SW480 (cell line): ENCODE measurements at regions not wholly inside any gene's neighbourhood (a gene's known extent, or its start where the extent isn't known, plus 50 kb on each side); places are given as distances from the start of the nearest gene placed in this dataset.
"Not testable (repeated sequence)": the region's sequence is repeated elsewhere in the genome, so short reads cannot be mapped to it uniquely, and the experiment has no call there.

ENCODE experiments used
- DNase-seq: peaks from one replicate; pipeline ENCODE4 v3.0.0-alpha.2; 2016; ENCODE audit warnings: low spot score

DNA sequence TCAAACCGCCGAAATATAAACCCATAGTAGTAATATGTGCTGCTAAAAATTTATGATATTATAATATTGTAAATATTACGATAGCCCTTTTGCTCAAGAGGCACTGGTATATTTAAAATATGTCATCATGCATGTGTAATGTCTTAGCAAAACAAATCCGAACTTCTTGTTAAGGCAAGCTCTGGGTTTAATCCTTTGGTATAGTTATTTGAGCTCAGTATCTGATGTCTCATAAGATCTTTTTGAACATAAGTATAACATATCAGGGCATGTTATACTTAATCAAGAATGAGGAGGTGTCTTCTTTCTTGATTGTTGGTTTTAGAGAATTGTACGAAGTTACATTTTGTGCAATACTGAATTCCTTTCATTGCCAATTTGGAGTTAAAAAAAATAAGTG, 154.1 kb upstream of the CBLB start:
- no peak for DNase-seq

DNA sequence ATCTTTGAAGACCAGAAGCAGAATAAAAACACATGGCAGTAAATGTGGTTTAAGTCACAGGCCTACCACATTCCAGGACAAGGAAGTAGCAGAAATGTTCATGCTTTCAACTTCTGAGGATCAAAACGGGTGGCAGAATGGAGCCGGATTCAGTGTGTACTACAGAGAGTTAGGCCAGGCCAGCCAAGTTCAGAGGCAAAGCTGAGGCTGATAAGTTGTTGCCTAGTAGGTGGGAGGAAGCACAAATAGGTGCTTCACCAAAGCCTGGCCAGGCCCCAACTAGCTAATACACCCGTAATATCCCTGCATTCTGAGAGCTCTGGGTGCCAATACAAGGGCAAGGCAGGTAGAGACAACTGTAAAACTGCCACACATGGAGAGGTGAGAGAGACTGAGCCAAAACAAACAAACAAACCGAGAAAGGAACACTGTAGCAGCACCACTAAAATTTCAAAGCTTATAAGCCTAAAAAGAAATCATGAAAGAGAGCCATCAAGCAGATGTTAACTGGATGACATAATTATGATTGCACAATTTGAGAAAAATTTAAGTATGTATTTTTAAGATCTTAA, 156.4 kb upstream of the CBLB start:
- no peak for DNase-seq

DNA sequence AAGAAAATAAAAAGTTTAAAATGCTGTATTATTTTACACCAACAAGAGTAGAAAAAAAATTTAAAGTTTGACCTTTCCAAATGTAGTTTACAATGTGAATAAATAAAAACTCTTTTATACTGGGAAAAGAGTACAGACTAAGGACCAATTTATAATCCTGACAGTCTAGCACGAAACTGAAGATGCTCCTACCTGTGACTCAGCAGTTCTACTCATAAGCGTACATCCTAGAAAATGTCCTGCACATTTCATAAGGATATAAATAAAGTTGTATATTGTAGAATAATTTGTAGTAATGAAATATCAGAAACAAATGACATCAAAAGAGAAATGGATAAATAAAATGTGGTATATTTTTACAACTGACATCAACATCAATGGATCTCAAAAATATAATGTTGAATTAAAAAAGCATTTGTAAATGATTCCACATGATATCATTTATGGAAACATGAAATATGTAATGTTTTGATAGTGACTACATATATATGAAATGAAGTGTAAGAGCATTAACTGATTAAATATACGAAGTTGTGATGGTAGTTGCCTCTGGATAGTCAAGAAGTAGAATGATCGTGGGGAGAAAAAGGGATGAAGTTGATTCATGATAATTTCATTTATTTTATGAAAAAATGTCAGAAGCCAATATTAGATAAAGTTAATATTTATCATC, 161.3 kb upstream of the CBLB start:
- no peak for DNase-seq

DNA sequence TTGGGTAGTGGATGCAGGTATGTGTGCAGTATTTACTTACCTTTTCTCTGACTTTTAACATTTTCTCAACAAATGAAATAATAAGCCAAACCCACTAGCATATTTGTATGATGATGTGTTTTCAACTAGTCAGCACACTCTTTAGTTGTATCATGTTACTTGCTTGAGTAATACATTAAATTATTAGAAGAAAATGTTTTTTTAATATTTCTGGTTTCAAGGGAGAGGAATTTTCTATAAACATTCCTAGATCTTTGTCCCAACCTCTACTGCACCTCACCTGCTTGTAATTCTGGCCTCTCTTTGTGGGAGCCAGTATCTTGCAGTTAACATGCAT, 161.8 kb upstream of the CBLB start:
- DNase-seq: no peak

DNA sequence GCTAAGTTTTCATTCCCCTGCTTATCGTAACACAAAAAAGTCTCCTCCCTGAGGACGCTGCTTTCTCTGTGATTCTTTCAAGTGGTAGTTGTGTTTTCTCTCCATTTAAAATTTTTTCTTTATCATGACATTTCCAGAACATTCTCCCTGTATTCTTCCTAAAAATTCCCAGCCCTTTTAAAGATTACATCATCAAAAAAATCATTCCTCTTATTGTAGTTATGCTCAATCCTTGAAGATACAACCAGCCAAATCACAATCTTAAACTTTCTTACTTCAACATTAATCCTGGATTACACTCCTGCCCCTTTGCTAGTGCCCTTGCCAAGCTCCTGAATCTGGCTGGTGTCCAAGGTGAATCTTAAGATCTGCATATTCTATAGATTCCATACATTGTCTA, 163.7 kb upstream of the CBLB start:
- no peak for DNase-seq

DNA sequence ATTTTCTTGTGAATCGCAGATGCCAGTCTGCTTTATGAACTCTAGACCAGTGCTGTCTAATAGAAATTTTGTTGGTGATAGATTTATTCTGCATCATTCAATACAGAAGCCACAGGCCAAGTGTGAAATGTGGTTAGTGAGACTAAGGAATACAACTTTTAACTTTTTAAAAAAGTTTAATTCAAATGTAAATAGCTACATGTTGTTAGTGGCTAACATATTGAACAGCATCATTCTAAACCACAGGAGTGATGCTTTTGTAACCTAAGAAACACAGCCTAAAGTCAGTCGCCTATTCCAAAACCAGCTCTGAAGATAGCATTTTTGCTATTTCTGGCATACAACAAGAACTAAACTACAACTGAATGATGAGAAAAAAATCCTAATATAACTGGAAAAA, 164.8 kb upstream of the CBLB start:
- DNase-seq: no peak

DNA sequence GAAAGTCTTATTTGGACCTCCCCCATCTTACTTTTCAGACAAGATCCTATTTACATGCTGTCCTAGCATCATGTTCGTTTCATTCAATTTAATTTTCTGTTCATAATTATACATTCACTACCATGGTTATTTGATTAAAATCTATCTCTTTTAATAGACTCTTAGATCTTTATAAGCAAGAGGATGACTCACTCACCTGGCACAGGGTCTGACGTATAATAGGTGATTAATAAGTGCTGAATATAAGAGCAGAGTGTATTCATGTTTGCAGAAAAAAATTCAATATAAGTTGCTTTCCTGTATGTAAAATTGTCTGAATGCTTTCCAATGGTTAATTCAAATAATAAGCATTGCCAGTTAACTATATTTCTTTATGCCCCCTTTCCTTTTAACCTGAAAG, 165.5 kb upstream of the CBLB start:
- DNase-seq: no peak

DNA sequence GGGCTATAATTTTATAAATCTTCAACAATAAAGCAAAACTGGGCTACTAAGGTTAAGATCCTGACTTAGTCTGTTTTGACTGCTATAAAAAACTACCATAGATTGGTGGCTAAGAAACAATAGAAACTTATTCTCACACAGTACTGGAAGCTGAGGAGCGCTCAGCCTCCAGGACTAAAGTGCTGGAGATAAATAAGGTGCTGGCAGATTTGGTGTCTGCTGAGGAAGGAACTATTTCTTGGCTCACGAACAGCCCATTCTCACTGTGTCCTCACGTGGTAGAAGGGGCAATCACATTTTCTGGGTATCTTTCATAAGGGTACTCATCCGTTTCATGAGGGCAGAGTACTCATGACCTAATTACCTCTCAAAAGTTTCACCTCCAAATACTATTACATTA, 166.8 kb upstream of the CBLB start:
- DNase-seq: no peak

DNA sequence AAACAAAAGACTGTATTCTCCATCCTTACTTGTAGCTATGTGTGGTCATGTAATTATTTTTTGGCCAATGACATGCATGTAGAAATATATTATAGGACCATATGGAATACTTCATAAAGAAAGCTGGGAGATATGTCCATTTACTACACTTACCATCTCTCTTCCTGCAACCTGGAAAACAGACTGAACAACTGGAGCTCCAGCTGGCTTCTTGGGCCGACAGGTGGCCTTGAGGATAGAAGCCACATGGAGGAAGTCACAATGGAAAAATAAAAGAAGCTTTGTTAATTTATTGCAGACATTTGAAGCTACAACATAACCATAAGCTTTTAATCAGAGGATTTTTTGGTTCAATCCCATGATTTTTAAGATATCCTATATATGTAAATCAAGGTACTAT, 167.9 kb upstream of the CBLB start:
- no peak for DNase-seq

DNA sequence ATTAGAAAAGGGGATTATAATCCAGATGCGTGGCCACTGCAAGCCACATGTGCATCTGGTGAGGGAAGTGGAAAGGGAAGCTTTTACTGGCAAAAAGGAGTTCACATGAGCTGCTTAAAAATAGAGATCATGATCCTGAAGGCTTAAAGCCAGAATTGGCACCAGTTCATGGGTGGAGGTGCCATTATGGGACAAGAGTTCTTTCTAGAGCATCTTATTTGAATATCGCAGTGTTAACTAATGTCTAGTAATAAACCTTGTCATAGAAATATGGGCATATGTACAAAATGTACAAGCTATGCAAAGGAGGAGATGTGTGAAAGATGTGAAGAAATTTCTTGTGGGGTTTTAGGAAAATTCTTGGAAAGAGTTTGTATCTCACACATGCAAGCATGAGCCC, 178.4 kb upstream of the CBLB start:
- DNase-seq: no peak

DNA sequence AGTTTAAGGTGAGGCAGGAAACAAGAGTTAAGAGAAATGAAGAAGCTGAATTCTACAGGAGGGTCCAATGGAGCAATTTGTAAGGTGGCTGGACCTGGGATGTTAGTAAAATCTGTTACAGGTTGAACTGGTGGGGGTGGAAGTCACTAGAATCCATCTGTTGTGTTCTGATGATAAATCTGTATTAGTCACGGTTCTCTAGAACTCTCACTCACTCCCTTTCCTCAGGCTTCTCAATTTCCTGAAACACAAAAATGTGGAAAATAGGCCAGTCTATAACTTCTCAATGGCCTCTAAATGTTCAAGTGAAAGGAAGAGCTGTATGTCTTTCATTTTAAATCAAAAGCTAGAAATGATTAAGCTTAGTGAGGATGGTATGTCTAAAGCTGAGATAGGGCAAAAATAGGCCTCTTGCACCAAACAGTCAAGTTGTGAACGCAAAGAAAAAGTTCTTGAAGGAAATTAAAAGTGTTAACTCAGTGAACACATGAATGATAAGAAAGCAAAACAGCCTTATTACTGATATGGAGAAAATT, 180.2 kb upstream of the CBLB start:
- no peak for DNase-seq

DNA sequence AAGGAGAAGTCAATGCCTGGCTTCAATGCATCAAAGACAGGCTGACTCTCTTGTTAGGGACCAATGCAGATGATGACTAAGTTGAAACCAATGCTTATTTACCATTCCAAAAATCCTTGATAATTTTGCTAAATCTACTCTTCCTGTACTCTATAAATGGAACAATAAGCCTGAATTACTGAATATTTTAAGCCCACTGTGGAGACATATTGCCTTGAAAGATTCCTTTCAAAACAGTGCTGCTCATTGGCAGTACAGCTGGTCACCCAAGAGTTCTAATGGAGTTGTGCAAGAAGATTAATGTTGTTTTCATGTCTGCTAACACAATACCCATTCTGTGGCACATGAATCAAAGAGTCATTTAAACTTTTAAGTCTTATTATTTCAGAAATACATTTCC, 181.0 kb upstream of the CBLB start:
- no peak for DNase-seq

DNA sequence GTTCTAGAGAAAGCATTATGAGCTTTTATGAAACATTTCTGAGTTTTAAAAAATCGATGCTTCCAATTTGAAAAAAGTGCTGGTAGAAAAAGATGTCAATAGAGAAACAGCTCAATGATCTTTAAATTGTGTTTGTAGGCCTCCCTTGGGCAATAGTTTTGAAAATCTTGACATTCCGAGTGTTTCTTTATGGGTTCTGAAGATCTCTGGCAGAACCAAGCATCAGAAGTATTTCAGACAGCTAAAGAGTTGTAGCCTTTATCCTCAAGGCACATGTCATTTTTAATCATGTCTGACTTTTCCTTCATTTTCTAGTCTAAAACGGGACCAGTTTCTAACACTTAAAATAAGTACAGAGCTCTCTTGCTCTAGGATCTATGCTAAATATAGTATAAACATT, 188.1 kb upstream of the CBLB start:
- no peak for DNase-seq

DNA sequence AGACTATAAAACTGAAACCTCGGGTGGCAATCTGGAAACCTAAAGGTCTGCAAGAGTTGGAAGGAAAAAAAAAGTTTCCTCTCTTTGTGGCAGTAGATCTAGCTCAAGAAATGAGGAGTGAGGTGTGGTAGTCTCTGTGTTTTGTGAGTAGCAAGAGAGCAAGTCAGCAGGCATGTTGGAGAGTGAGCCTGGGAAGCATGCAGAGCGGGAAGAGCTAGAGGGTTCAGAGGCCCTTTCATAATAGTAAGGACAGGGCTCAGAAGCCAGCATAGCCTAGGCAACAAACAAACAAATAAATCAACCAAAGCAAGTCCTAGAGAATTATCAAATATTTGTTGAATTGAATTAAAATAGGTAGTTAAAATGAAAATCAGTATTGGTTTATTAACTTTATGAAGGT, 189.7 kb upstream of the CBLB start:
- DNase-seq: no peak

DNA sequence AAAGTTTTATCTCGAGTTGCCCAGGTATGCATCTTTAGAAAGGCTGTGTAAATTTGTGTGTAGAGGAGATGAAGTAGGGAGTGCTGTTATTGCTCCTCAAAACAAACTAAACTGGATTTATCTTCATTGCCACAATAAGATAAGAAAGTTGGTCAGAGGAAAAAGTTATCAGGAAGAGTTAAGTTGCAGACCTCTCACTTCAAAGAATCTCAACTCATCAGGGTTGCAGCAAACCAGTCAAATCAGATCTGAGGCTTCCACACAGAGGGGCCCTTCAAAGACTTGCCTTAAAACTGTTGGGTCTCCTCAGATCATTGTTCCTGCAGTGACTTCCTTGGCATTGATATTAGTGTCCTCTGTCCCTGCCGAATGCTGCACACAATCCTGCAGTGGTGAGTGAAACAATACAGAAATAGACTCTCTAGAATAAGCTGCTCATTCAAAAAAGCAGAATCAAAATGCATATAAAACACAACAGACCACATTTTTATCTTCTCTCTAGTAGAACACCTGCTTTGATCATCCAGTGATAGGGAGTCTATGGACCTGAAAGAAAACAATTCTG, 191.2 kb upstream of the CBLB start:
- DNase-seq: no peak

DNA sequence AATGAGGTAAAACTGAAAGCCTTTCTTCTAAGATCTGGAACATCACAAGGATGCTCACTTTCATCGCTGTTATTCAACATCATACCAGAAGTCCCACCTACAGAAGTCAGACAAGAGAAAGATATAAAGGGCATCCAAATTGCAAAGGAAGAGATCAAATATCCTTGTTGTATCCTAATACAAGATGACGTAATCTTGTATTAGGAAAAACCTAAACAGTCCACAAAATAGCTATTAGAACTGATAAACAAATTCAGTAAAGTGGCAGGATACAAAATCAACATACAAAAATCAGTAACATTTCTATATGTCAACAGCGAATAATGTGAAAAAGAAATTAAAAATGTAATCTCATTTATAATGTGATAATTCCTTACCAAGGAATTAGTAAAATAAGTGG, 195.1 kb upstream of the CBLB start:
- no peak for DNase-seq

DNA sequence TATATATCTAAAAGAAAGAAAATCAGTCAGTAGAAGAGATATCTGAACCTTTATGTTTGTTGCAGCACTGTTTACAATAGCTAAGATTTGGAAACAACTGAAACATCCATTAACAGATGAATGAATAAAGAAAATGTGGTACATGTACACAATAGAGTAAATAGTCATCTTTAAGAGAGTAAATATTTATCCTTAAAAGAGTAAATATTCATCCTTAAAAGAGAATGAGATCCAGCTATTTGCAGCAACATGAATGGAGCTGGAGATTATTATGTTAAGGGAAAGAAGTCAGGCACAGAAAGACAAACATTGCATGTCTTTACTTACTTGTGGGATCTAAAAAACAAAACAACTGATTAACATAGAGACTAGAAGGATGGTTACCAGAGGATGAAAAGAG, 197.0 kb upstream of the CBLB start:
- no peak for DNase-seq

DNA sequence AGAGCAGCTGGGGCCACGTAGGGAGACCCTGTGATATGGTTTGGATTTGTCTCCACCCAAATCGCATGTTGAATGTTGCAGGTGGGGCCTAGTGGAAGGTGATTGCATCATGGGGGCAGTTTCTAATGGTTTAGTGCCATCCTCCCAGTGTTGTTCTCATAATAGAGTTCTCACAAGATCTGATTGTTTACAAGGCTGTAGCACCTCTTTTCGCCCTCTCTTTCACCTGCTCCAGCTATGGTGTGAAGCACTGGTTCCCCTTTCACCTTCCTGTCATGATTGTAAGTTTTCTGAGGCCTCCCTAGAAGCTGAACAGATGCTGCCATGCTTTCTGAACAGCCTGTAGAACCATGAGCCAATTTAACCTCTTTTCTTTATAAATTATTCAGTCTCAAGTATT, 198.9 kb upstream of the CBLB start:
- no peak for DNase-seq

DNA sequence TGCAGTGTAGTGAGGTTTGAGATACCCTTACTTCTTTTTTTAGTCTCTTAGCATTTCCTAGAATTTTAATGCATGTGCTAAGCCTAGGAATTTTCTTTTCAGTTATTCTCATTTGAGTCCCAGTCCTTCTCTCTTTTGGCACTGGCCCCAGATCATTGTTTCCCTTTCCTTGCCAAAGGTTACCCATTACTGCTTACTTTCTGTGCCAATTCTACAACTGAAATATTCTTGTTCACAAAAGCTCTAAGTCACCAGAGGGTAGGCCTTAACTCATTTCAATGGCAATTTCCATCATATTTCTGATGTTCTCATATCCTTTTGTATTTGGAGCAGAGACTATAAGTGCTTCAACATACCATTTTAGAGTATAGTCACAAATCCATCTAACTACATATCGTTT, 199.6 kb upstream of the CBLB start:
- no peak for DNase-seq

DNA sequence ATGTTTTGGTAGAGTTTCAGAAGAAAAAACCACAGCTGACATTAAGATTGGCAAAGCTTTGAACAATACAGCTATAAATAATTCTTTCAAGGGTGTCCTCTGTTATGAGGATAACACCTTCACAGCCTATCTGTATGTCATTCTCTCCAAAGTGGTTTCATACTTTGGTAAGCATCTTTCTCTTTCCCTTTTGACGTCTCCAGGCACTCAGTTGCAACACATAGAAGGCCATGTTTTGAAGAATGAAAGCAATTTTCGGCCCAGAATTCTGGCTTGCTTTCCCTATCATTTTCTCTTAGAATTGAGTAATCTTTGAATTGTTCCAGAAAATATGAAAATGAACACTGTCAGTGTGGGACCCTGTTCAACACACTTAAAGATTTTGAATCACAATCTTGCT, 200.0 kb upstream of the CBLB start:
- DNase-seq: no peak

DNA sequence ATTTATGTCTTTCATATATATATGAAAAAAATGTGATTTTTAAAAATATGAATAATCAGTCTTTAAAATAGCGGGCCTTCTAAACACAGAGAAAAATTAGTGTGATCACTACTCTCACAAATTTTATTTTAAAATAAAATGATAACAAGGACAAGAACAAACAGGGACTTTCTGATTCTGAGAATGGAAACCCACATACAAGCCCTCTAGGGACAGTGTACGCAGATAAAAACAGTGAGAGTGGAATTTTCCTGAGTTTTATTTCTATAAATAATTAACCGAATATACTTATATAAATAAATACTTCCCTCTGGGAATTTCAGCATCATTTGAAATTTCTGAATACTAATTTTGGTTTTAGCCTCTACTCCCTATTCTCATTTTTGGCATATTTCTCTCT, 201.4 kb upstream of the CBLB start:
- no peak for DNase-seq

DNA sequence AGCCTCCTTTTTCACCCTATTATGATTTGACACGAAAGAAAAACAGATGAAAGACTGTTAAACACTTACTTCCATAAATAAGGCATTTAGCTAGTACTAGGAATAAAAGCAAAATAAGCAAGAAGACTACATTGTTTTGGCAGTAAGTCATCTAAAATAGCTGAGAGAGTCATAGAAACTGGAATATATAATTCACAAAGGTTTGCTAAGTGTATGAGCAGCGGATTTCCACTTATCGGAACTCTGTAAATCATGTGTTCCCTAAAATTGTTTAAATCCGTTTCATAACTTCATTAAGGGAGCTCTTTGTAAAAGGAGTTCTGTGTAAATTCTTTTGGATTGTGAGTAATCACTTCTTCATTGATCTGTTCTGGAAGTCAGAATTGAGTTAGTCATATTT, 202.5 kb upstream of the CBLB start:
- DNase-seq: no peak

DNA sequence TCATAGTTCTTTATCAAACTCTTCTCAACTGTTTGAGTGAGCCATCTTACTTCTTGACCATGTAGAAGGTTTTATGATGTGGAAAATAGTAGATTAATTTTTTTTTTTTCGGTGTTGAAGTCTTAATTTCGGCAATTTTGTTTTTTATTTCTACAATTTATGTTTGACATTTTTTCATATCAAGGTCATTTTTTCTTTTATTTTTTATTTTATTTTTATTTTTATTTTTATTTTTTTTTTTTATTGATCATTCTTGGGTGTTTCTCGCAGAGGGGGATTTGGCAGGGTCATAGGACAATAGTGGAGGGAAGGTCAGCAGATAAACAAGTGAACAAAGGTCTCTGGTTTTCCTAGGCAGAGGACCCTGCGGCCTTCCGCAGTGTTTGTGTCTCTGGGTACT, 203.8 kb upstream of the CBLB start:
- not testable (repeated sequence) for DNase-seq

DNA sequence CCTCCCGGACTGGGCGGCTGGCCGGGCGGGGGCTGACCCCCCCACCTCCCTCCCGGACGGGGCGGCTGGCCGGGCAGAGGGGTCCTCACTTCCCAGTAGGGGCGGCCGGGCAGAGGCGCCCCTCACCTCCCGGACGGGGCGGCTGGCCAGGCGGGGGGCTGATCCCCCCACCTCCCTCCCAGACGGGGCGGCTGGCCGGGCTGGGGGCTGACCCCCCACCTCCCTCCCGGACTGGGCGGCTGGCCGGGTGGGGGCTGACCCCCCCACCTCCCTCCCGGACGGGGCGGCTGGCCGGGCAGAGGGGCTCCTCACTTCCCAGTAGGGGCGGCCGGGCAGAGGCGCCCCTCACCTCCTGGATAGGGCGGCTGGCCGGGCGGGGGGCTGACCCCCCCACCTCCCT, 205.0 kb upstream of the CBLB start:
- not testable (repeated sequence) for DNase-seq
